PC-9 (cell line): ENCODE measurements at regions not wholly inside any gene's neighbourhood (a gene's known extent, or its start where the extent isn't known, plus 50 kb on each side); places are given as distances from the start of the nearest gene placed in this dataset.

Experiments used
- BruUV-seq: library from RNA; stranded (reverse); fragments of 400-500 nt; replicated peaks from 2 replicates; lab custom pipeline; 2021; lab: Mats Ljungman, UMichigan
- CTCF ChIA-PET: fragments of 300-600 bp; sonication (Branson Sonifier 250); formaldehyde crosslinking; loops from one replicate; lab custom pipeline; 2022; ENCODE audit warnings: antibody characterized with exemption; lab: Charles Lee
- POLR2A ChIA-PET: fragments of 300-600 bp; sonication (Branson Sonifier 250); formaldehyde crosslinking; loops from one replicate; lab custom pipeline; 2022; ENCODE audit warnings: antibody characterized with exemption; ENCODE audit not compliant: unreplicated experiment; lab: Charles Lee
- DNase-seq, 2 experiments: peaks; one replicate each; pipeline versions ENCODE4 v3.0.0 to v3.0.0-alpha.2; 2015 to 2022; ENCODE audit warnings: mixed read lengths in 1 of 2
- H2AFZ ChIP-seq: fragments of 200-600 bp; sonication (generic); 2 replicates; pipeline ENCODE4 v1.8.1; 2017; ENCODE audit warnings: antibody characterized with exemption
- H3F3A ChIP-seq: fragments of 200-600 bp; sonication (generic); 2 replicates; pipeline ENCODE4 v1.8.1; 2017; ENCODE audit warnings: antibody characterized with exemption, mild to moderate bottlenecking, low read depth; ENCODE audit not compliant: insufficient read depth
- H3K27ac ChIP-seq: fragments of 200-600 bp; sonication (generic); 2 replicates; pipeline ENCODE4 v1.6.1; 2016; ENCODE audit warnings: mixed run types
- H3K27me3 ChIP-seq: fragments of 200-600 bp; sonication (generic); 2 replicates; pipeline ENCODE4 v1.6.1; 2016; ENCODE audit warnings: low read depth, mixed run types; ENCODE audit not compliant: insufficient read depth
- H3K36me3 ChIP-seq: fragments of 200-600 bp; sonication (generic); 2 replicates; pipeline ENCODE4 v1.6.1; 2016; ENCODE audit warnings: low read depth, mixed run types
- H3K4me1 ChIP-seq: fragments of 200-600 bp; sonication (generic); replicated peaks from 2 replicates; pipeline ENCODE4 v1.6.1; 2016; ENCODE audit warnings: mixed run types; ENCODE audit not compliant: insufficient read depth
- H3K4me2 ChIP-seq: fragments of 200-600 bp; sonication (generic); 2 replicates; pipeline ENCODE4 v1.6.1; 2017; ENCODE audit warnings: mixed run types
- H3K4me3 ChIP-seq: fragments of 200-600 bp; sonication (generic); 2 replicates; pipeline ENCODE4 v1.6.1; 2016; ENCODE audit warnings: mixed run types
- H3K79me2 ChIP-seq: fragments of 200-600 bp; sonication (generic); 2 replicates; pipeline ENCODE4 v1.6.1; 2017; ENCODE audit warnings: low read depth, mixed run types
- H3K9me2 ChIP-seq: fragments of 200-600 bp; sonication (generic); 2 replicates; pipeline ENCODE4 v1.8.1; 2017; ENCODE audit warnings: mild to moderate bottlenecking; ENCODE audit not compliant: insufficient read depth
- H3K9me3 ChIP-seq: fragments of 200-600 bp; sonication (generic); 2 replicates; pipeline ENCODE4 v1.8.1; 2016; ENCODE audit warnings: low read depth; ENCODE audit not compliant: insufficient read depth
- H4K20me1 ChIP-seq: fragments of 200-600 bp; sonication (generic); 2 replicates; pipeline ENCODE4 v1.8.1; 2017; ENCODE audit not compliant: insufficient read depth
- CTCF ChIP-seq: fragments of 200-600 bp; sonication (generic); conservative IDR thresholded peaks from 2 replicates; pipeline ENCODE4 v1.6.1; 2017; ENCODE audit warnings: mixed run types, antibody characterized with exemption, mild to moderate bottlenecking, moderate library complexity
- EZH2 ChIP-seq: fragments of 200-600 bp; sonication (generic); IDR thresholded peaks from 2 replicates; pipeline ENCODE4 v1.8.0; 2017; ENCODE audit warnings: antibody characterized with exemption, low read depth
- intact Hi-C: fragments of 100-400 bp; cut with micrococcal nuclease; formaldehyde crosslinking; loops from one replicate; pipeline ENCODE4 v1.10.0; 2022; ENCODE audit not compliant: unreplicated experiment

GRCh38 chr19:29315556-29316190, 102.7 kb upstream of the UQCRFS1 start:
- BruUV-seq: no TSS peak
- H3K79me2 ChIP-seq: no peaks in the 10 kb centered on the region
- no peak overlapping the region for H2AFZ ChIP-seq
- TF ChIP-seq CTCF (no peak), EZH2 (no peak)
- H3K9me2 ChIP-seq: no peaks in the 10 kb centered on the region
- peaks cover 95% of the 10 kb centered on the region for H3K27me3 ChIP-seq
- H3K36me3 ChIP-seq: no peaks in the 10 kb centered on the region
- H3K4me3 ChIP-seq: no peak overlapping the region
- H3K9me3 ChIP-seq: no peaks in the 10 kb centered on the region
- H3K27ac ChIP-seq: no peak overlapping the region
- H4K20me1 ChIP-seq: 0 out of 2 replicates have a peak, but pooled peaks cover 1% of the 10 kb centered on the region
- CTCF ChIA-PET: no interaction called here
- POLR2A ChIA-PET: no interaction called here
- H3F3A ChIP-seq: no peaks in the 10 kb centered on the region
- no peaks in the 10 kb centered on the region for H3K4me1 ChIP-seq
- intact Hi-C loops: no loop called here
- H3K4me2 ChIP-seq: no peak overlapping the region
- DNase-seq: no peak

- no peak overlapping the region for H2AFZ ChIP-seq
- no peaks in the 10 kb centered on the region for H3K4me1 ChIP-seq
- ChIA-PET CTCF (no interaction called here), POLR2A (no interaction called here)
- no peak overlapping the region for H3K4me3 ChIP-seq
- intact Hi-C loops: no loop called here
- peaks cover 95% of the 10 kb centered on the region for H3K27me3 ChIP-seq
- no peaks in the 10 kb centered on the region for H3K9me2 ChIP-seq
- H3K79me2 ChIP-seq: no peaks in the 10 kb centered on the region
- no peaks in the 10 kb centered on the region for H3F3A ChIP-seq
- no peak overlapping the region for H3K27ac ChIP-seq
- 0 out of 2 replicates have a peak, but pooled peaks cover 5% of the 10 kb centered on the region for H4K20me1 ChIP-seq
- H3K4me2 ChIP-seq: no peak overlapping the region
- TF ChIP-seq CTCF (no peak), EZH2 (no peak)
- BruUV-seq: no TSS peak
- no peak for DNase-seq
- no peaks in the 10 kb centered on the region for H3K36me3 ChIP-seq
- no peaks in the 10 kb centered on the region for H3K9me3 ChIP-seq
Measured at GRCh38 chr19:29318581-29318980, 105.6 kb upstream of the UQCRFS1 start.

GRCh38 chr19:29320086-29320485, 107.1 kb upstream of the UQCRFS1 start:
- Histone ChIP-seq H3F3A (no peaks in the 10 kb centered on the region), H3K4me2 (no peak overlapping the region), H3K27me3 (peaks cover 96% of the 10 kb centered on the region), H3K4me1 (no peaks in the 10 kb centered on the region), H3K79me2 (no peaks in the 10 kb centered on the region), H4K20me1 (0 out of 2 replicates have a peak, but pooled peaks cover 5% of the 10 kb centered on the region), H3K9me2 (no peaks in the 10 kb centered on the region), H3K27ac (no peak overlapping the region), H3K4me3 (no peak overlapping the region), H2AFZ (no peak overlapping the region), H3K36me3 (no peaks in the 10 kb centered on the region), H3K9me3 (no peaks in the 10 kb centered on the region)
- ChIA-PET POLR2A (no interaction called here), CTCF (no interaction called here)
- no TSS peak for BruUV-seq
- intact Hi-C loops: no loop called here
- TF ChIP-seq CTCF: no peak
- TF ChIP-seq EZH2: no peak
- DNase-seq: no peak
